CD4-positive, alpha-beta T cell treated with Interleukin-6 at 100 ng/mL for 8 hours (primary cell): ENCODE measurements at regions not wholly inside any gene's neighbourhood (a gene's known extent, or its start where the extent isn't known, plus 50 kb on each side); places are given as distances from the start of the nearest gene placed in this dataset.
A peak's percentile ranks its signal among the peaks of the same experiment; 100 is the strongest.

ENCODE experiments used
- DNase-seq: peaks from one replicate; pipeline ENCODE4 v3.0.0-alpha.2; 2020; ENCODE audit warnings: mixed read lengths, low spot score

- DNase-seq, result no peak
These were observed 1562.4 kb upstream of the TMEM132C start for GRCh38 chr12:126704609-126705008.

- DNase-seq, result no peak
These were observed 1560.7 kb upstream of the TMEM132C start for GRCh38 chr12:126706300-126706699.

- peak; percentile 16 for DNase-seq
These were observed 1558.5 kb upstream of the TMEM132C start for GRCh38 chr12:126708492-126708896.

- no peak for DNase-seq
These were observed 1548.6 kb upstream of the TMEM132C start for GRCh38 chr12:126718365-126718764.

GRCh38 chr12:126719912-126720705, 1546.9 kb upstream of the TMEM132C start:
- DNase-seq, result no peak

GRCh38 chr12:126726481-126727217, 1540.3 kb upstream of the TMEM132C start:
- DNase-seq, result no peak

- DNase-seq, result no peak
These were observed 1539.5 kb upstream of the TMEM132C start for GRCh38 chr12:126727218-126728075.

GRCh38 chr12:126734296-126734695, 1532.7 kb upstream of the TMEM132C start:
- DNase-seq, result no peak

GRCh38 chr12:126734710-126735109, 1532.3 kb upstream of the TMEM132C start:
- no peak for DNase-seq

GRCh38 chr12:126741536-126742240, 1525.3 kb upstream of the TMEM132C start:
- no peak for DNase-seq

GRCh38 chr12:126742241-126742641, 1524.7 kb upstream of the TMEM132C start:
- DNase-seq, result no peak

GRCh38 chr12:126747530-126748149, 1519.3 kb upstream of the TMEM132C start:
- peak; percentile 20 for DNase-seq

- DNase-seq, result no peak
These were observed 1514.9 kb upstream of the TMEM132C start for GRCh38 chr12:126752021-126752420.

- DNase-seq, result no peak
These were observed 1509.6 kb upstream of the TMEM132C start for GRCh38 chr12:126757326-126757725.

- no peak for DNase-seq
These were observed 1506.9 kb upstream of the TMEM132C start for GRCh38 chr12:126760092-126760491.

GRCh38 chr12:126761420-126761819, 1505.5 kb upstream of the TMEM132C start:
- no peak for DNase-seq

- no peak for DNase-seq
These were observed 1504.8 kb upstream of the TMEM132C start for GRCh38 chr12:126762150-126762549.

- no peak for DNase-seq
These were observed 1503.6 kb upstream of the TMEM132C start for GRCh38 chr12:126763359-126763758.

- no peak for DNase-seq
These were observed 1499.6 kb upstream of the TMEM132C start for GRCh38 chr12:126767334-126767733.

- peak; percentile 36 for DNase-seq
These were observed 1498.5 kb upstream of the TMEM132C start for GRCh38 chr12:126768517-126768916.

- DNase-seq, result no peak
These were observed 1496.8 kb upstream of the TMEM132C start for GRCh38 chr12:126770188-126770587.
